Loucy (cell line): ENCODE measurements at regions not wholly inside any gene's neighbourhood (a gene's known extent, or its start where the extent isn't known, plus 50 kb on each side); places are given as distances from the start of the nearest gene placed in this dataset.
A peak's percentile ranks its signal among the peaks of the same experiment; 100 is the strongest.

Experiments used
- H2AFZ ChIP-seq: fragments of 200-600 bp; sonication (generic); 2 replicates; pipeline ENCODE4 v1.6.0; 2016; ENCODE audit warnings: antibody characterized with exemption, mild to moderate bottlenecking, low read length, moderate library complexity
- H3F3A ChIP-seq: fragments of 200-600 bp; 2 replicates; pipeline ENCODE4 v1.6.0; 2016; ENCODE audit warnings: antibody characterized with exemption, low read depth, mild to moderate bottlenecking
- H3K27me3 ChIP-seq: fragments of 200-600 bp; sonication (generic); 2 replicates; pipeline ENCODE4 v1.6.1; 2014; ENCODE audit warnings: low read length, mild to moderate bottlenecking; ENCODE audit not compliant: insufficient read depth, poor library complexity, severe bottlenecking
- H3K36me3 ChIP-seq: fragments of 200-600 bp; sonication (generic); 2 replicates; pipeline ENCODE4 v1.6.1; 2016; ENCODE audit warnings: low read length; ENCODE audit not compliant: insufficient read depth
- H3K4me1 ChIP-seq: fragments of 200-600 bp; sonication (generic); 2 replicates; pipeline ENCODE4 v1.5.1; 2014; ENCODE audit warnings: low read length, mild to moderate bottlenecking; ENCODE audit not compliant: insufficient read depth, poor library complexity, severe bottlenecking
- H3K4me2 ChIP-seq: fragments of 200-600 bp; sonication (generic); 2 replicates; pipeline ENCODE4 v1.6.0; 2014; ENCODE audit warnings: antibody characterized with exemption, low read length, low read depth, mild to moderate bottlenecking; ENCODE audit not compliant: poor library complexity, severe bottlenecking
- H3K4me3 ChIP-seq: fragments of 200-600 bp; sonication (generic); 2 replicates; pipeline ENCODE4 v1.5.1; 2014; ENCODE audit warnings: low read length, mild to moderate bottlenecking, mixed read lengths; ENCODE audit not compliant: poor library complexity, severe bottlenecking
- H3K79me2 ChIP-seq: fragments of 200-600 bp; sonication (generic); 2 replicates; pipeline ENCODE4 v1.6.1; 2014; ENCODE audit warnings: low read length; ENCODE audit not compliant: insufficient read depth
- H3K9ac ChIP-seq: fragments of 200-600 bp; sonication (generic); 2 replicates; pipeline ENCODE4 v1.6.0; 2014; ENCODE audit warnings: mild to moderate bottlenecking, low read depth, low read length, moderate library complexity; ENCODE audit not compliant: poor library complexity, severe bottlenecking
- H3K9me2 ChIP-seq: fragments of 200-600 bp; sonication (generic); replicated peaks from 2 replicates; pipeline ENCODE4 v1.6.1; 2016; ENCODE audit warnings: low read depth, low read length, mixed read lengths
- H3K9me3 ChIP-seq: fragments of 200-600 bp; sonication (generic); 2 replicates; pipeline ENCODE4 v1.6.1; 2014; ENCODE audit warnings: mild to moderate bottlenecking, antibody characterized with exemption, low read length, low read depth; ENCODE audit not compliant: insufficient read depth
- H4K20me1 ChIP-seq: fragments of 200-600 bp; sonication (generic); 2 replicates; pipeline ENCODE4 v1.6.0; 2014; ENCODE audit warnings: antibody characterized with exemption, low read length, mild to moderate bottlenecking; ENCODE audit not compliant: insufficient read depth, poor library complexity, severe bottlenecking
- EZH2phosphoT487 ChIP-seq: fragments of 200-600 bp; IDR thresholded peaks from 2 replicates; pipeline ENCODE4 v1.6.1; 2018; ENCODE audit warnings: antibody characterized with exemption, mild to moderate bottlenecking, moderate library complexity, borderline replicate concordance
- TF ChIP-seq, protein P1 (sequence below): fragments of 200-600 bp; sonication (generic); conservative IDR thresholded peaks from 2 replicates; pipeline ENCODE4 v1.5.1; 2014; ENCODE audit warnings: mild to moderate bottlenecking, antibody characterized with exemption, low read length

GRCh38 chr17:77861133-77861695 is 97.3 kb upstream of the TNRC6C start:
- TF ChIP-seq, protein P1, sequence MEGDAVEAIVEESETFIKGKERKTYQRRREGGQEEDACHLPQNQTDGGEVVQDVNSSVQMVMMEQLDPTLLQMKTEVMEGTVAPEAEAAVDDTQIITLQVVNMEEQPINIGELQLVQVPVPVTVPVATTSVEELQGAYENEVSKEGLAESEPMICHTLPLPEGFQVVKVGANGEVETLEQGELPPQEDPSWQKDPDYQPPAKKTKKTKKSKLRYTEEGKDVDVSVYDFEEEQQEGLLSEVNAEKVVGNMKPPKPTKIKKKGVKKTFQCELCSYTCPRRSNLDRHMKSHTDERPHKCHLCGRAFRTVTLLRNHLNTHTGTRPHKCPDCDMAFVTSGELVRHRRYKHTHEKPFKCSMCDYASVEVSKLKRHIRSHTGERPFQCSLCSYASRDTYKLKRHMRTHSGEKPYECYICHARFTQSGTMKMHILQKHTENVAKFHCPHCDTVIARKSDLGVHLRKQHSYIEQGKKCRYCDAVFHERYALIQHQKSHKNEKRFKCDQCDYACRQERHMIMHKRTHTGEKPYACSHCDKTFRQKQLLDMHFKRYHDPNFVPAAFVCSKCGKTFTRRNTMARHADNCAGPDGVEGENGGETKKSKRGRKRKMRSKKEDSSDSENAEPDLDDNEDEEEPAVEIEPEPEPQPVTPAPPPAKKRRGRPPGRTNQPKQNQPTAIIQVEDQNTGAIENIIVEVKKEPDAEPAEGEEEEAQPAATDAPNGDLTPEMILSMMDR = no peak
- TF ChIP-seq EZH2phosphoT487 = no peak
- peaks cover 59% of the 10 kb centered on the region for H3K4me1 ChIP-seq
- no peaks in the 10 kb centered on the region for H3K9me3 ChIP-seq
- no peaks in the 10 kb centered on the region for H4K20me1 ChIP-seq
- no peaks in the 10 kb centered on the region for H3F3A ChIP-seq
- H3K4me3 ChIP-seq = no peak overlapping the region
- no peaks in the 10 kb centered on the region for H3K36me3 ChIP-seq
- no peak overlapping the region for H3K9ac ChIP-seq
- H3K27me3 ChIP-seq = no peaks in the 10 kb centered on the region
- H2AFZ ChIP-seq = no peak overlapping the region
- peaks cover 14% of the 10 kb centered on the region; the same call in 1 of the 2 replicates for H3K79me2 ChIP-seq
- no peaks in the 10 kb centered on the region for H3K9me2 ChIP-seq
- no peak overlapping the region for H3K4me2 ChIP-seq

GRCh38 chr17:77861981-77862645 is 96.4 kb upstream of the TNRC6C start:
- no peaks in the 10 kb centered on the region for H4K20me1 ChIP-seq
- no peaks in the 10 kb centered on the region for H3F3A ChIP-seq
- H3K27me3 ChIP-seq = no peaks in the 10 kb centered on the region
- H3K9me3 ChIP-seq = no peaks in the 10 kb centered on the region
- peak overlapping the region; percentile 1 for H3K9ac ChIP-seq
- H3K4me3 ChIP-seq = no peak overlapping the region
- no peak for TF ChIP-seq EZH2phosphoT487
- TF ChIP-seq, protein P1 = no peak
- no peak overlapping the region for H3K4me2 ChIP-seq
- no peaks in the 10 kb centered on the region for H3K9me2 ChIP-seq
- peaks cover 14% of the 10 kb centered on the region; the same call in 1 of the 2 replicates for H3K79me2 ChIP-seq
- H3K4me1 ChIP-seq = peaks cover 54% of the 10 kb centered on the region
- no peaks in the 10 kb centered on the region for H3K36me3 ChIP-seq
- H2AFZ ChIP-seq = no peak overlapping the region

GRCh38 chr17:77862890-77863813 is 95.4 kb upstream of the TNRC6C start:
- Histone ChIP-seq H3F3A (no peaks in the 10 kb centered on the region), H3K9me3 (no peaks in the 10 kb centered on the region), H3K4me2 (peak overlapping the region; percentile 81), H3K27me3 (no peaks in the 10 kb centered on the region), H2AFZ (peak overlapping the region; percentile 43; the same call in 1 of the 2 replicates), H4K20me1 (no peaks in the 10 kb centered on the region), H3K4me3 (peak overlapping the region; percentile 62), H3K79me2 (peaks cover 14% of the 10 kb centered on the region; the same call in 1 of the 2 replicates), H3K9ac (peak overlapping the region; percentile 82), H3K9me2 (no peaks in the 10 kb centered on the region), H3K36me3 (no peaks in the 10 kb centered on the region), H3K4me1 (peaks cover 51% of the 10 kb centered on the region)
- no peak for TF ChIP-seq EZH2phosphoT487
- TF ChIP-seq, protein P1 = no peak
